ENCODE measurements at regions not wholly inside any gene's neighbourhood (a gene's known extent, or its start where the extent isn't known, plus 50 kb on each side); places are given as distances from the start of the nearest gene placed in this dataset.

- TF ChIP-seq CTCF (conservative IDR thresholded peaks at IDR 0.05 in 1 of 2, IDR thresholded peaks at IDR 0.05 in 1 of 2; ENCODE audit: extremely low read depth in 1 of 2, insufficient read depth in 1 of 2, low read depth in 1 of 2, low read length in 2 of 2) (no peak), EZH2 (IDR thresholded peaks at IDR 0.05; ENCODE audit: borderline replicate concordance, low read length) (no peak)
Measured at GRCh38 chr6:7675353-7675945, 50.5 kb upstream of the BMP6 start.
